HPDE6-E6E7 (cell line): ENCODE measurements at regions not wholly inside any gene's neighbourhood (a gene's known extent, or its start where the extent isn't known, plus 50 kb on each side); places are given as distances from the start of the nearest gene placed in this dataset.

ENCODE experiments used
- DNase-seq: peaks from one replicate; pipeline ENCODE4 v3.0.0; 2011; ENCODE audit warnings: missing footprints; ENCODE audit errors: extremely low spot score

- DNase-seq, result no peak
These were observed 110.7 kb upstream of the SDK2 start for GRCh38 chr17:73754886-73755400.

- no peak for DNase-seq
These were observed 113.2 kb upstream of the SDK2 start for GRCh38 chr17:73757420-73757819.

DNA sequence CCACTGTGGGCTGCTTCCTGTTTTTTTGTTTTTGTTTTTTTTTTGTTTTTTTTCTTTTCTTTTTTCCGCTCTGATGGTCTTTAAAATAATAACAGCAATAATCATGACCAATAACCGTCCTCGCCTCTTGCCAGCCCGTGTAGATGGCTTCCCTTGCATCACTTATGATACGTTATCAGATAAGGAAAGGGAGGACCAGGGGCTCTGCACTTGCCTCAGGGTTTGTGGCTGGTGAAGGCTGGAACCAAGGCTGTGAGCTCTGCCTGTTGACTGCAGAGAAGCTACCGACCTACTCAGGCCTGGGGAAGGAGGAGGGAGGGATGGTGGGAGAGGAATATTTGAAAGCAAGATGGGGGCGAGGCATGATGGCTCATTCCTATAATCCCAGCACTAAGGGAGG is 114.0 kb upstream of the SDK2 start:
- no peak for DNase-seq

GRCh38 chr17:73759324-73759723 is 115.1 kb upstream of the SDK2 start:
- DNase-seq, result no peak

GRCh38 chr17:73759734-73760438 is 115.6 kb upstream of the SDK2 start:
- DNase-seq, result no peak

GRCh38 chr17:73760439-73760758 is 116.2 kb upstream of the SDK2 start:
- DNase-seq, result no peak

- DNase-seq, result no peak
These were observed 121.7 kb upstream of the SDK2 start for GRCh38 chr17:73765824-73766563.

GRCh38 chr17:73767696-73768095 is 123.5 kb upstream of the SDK2 start:
- no peak for DNase-seq

- DNase-seq, result no peak
These were observed 124.4 kb upstream of the SDK2 start for GRCh38 chr17:73768691-73769090.

- DNase-seq, result no peak
These were observed 125.2 kb upstream of the SDK2 start for GRCh38 chr17:73769479-73769878.

DNA sequence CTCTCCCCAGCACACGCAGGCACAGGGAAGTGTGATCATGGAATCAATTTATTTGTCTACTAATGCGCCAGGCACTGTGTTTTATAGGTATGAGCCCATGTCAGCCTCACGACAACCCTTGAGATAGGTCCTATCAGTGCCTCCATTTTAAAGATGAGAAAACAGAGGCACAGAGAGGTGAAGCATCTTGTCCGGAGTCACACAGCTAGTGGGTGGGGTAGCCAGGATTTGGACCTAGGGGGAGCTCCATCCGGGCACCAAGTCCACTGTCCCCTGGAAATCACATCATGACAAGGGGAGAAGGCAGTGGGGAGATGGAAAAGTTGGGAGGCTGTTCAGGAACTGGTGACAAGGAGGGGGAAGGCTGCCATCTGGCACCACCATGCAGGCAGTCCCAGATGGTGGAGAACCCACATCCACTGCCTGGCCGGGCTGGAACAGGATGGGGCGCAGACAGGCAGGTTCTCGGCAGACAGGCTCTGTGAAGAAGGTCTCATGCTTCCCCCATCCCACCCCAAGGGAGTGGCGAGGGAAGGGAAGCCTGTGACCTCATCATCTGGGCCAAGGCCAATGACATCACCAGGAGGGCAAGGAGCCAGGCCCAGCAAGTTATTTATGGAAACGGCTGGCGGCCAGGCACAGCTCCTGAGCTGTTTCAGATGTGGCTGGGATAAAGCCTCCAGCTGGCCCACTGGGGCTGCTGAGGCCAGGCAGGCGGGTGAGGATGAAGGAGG is 126.0 kb upstream of the SDK2 start:
- DNase-seq, result no peak

DNA sequence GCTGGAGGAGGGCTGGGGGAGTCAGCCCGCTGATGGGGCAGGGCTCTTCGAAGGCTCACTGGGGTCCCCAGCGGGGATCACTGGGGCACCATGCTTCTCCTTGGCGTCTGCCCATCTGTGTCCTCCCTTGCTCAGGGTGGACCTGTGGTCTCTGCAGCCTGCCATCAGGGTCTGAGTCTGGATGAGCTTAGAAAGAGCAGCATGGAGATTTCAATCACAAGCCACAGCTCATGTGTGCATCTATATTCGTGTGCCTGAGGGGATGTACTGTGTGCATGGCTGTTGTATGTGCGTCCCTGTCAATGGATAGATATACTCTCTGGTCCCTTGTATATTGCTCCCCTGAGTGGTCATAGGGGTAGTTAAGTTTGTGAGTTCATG is 126.6 kb upstream of the SDK2 start:
- no peak for DNase-seq

DNA sequence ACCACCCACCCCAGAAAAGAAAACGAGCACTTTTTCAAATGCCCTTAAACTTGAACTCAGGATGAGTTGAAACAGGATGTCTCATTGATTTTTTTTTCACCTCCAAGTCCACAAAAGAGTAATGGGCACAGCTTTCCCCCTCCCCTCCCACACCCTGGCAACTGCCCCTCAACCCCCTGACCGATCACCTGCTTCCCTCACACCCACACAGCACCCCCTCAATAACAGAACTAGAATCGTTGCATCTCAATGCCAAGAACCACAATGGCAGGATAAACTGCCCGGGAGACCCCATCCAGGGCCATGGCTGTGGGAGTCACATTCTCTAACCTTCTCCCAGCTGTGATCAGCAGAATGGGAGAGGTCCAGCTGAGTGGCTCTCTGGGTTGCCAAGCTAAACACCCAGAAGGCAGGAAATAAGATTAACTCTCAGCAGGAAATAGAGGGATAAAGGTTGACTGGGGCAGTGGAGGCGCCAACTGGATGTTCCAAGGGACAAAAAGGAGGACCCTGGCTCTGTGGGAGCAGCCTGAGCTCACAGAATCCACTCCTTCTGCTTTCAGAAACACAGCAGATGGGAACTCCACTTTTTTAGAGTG is 128.0 kb upstream of the SDK2 start:
- no peak for DNase-seq

GRCh38 chr17:73773702-73774101 is 129.5 kb upstream of the SDK2 start:
- no peak for DNase-seq

GRCh38 chr17:73774852-73775251 is 130.6 kb upstream of the SDK2 start:
- DNase-seq, result no peak

- DNase-seq, result no peak
These were observed 132.3 kb upstream of the SDK2 start for GRCh38 chr17:73776351-73777130.

GRCh38 chr17:73777131-73777449 is 132.8 kb upstream of the SDK2 start:
- DNase-seq, result no peak

GRCh38 chr17:73782231-73782630 is 138.0 kb upstream of the SDK2 start:
- no peak for DNase-seq

DNA sequence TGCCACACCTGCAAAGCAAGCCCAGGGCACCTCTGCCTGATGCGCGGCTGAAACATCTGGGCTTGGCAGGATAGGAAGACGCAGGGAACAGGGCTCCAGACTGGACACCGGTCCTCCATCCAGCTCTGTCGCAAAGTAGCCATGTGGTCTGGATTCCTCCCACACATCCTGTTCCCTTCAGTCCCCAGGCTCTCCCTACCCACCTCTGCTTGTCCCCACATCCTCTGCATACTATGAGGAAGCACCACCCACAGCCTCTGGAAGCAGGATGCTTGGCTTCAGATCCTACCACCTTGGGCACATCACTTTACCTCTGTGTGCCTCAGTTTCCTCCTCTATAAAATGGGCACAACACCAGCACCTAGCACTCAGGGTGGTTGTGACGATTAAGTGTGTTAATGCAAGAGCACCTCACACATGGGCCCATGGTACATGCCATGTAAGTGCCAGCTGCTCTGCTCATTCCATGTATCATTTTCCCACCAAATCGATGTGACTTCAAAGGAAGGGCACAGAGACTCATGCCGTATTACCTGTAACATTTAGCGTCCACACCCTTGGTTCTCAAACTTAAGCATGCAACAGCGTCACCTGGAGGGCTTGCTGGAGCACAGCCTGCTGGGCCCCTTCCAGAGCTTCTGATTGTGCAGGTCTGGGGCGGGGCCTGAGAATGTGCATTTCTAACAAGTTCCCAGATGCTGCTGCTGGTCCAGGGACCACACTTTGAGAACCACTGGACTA is 138.6 kb upstream of the SDK2 start:
- DNase-seq, result no peak

- DNase-seq, result no peak
These were observed 139.1 kb upstream of the SDK2 start for GRCh38 chr17:73783382-73783766.

GRCh38 chr17:73783945-73784603 is 139.8 kb upstream of the SDK2 start:
- DNase-seq, result no peak
